ENCODE measurements at regions not wholly inside any gene's neighbourhood (a gene's known extent, or its start where the extent isn't known, plus 50 kb on each side); places are given as distances from the start of the nearest gene placed in this dataset.

DNA sequence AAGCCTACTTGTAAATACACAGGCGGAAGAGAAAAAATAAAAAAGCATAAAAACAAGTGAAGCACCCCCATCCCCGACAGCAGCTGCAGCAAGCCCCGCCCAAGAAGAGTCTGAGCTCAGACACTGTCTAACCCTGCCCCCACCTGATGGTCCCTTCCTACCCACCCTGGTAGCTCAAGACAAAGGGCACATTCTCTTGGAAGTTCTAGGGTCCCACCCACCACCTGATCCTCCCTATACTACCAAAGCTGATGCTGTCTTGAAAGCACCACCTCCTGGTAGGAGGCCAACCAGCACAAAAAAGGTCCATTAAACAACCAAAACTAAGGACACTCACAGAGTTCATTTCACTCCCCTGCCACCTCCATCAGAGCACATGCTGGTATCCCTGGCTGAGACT, 308.2 kb downstream of the KLHL13 start:
- no peak for TF ChIP-seq CTCF (IDR thresholded peaks at IDR 0.05; ENCODE audit: insufficient read depth, low read length, severe bottlenecking)
- no peak for FAIRE-seq
- Histone ChIP-seq H3K4me3 (ENCODE audit: low read depth, low read length) (no peak overlapping the region), H3K27me3 (ENCODE audit: control insufficient read depth, insufficient read depth, low read length) (no peaks in the 10 kb centered on the region), H3K36me3 (ENCODE audit: control insufficient read depth, insufficient read depth, low read length) (no peaks in the 10 kb centered on the region)
- no peak for DNase-seq (ENCODE audit: low read depth)

DNA sequence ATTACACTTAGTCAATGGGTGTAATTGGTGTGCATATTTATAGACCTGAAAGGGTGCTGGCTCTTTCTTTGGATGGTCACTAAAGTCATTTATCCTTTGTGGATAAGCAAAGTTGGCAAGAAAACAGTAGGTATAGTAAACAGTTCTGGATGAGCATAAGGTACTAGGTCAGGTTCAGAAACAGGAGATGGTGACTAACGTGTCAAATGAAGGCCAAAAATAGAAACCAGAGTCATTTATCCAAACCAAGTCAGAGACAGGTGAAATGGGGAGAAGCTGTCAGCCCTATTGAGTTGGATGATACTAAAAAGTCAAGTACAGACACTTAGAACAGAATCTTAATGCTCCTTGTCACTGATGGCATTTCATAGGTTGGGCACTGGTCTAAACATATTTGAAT, 313.1 kb downstream of the KLHL13 start:
- FAIRE-seq (no peak), DNase-seq (ENCODE audit: low read depth) (no peak)
- no peak for TF ChIP-seq CTCF (IDR thresholded peaks at IDR 0.05; ENCODE audit: insufficient read depth, low read length, severe bottlenecking)
- H3K36me3 ChIP-seq (ENCODE audit: control insufficient read depth, insufficient read depth, low read length) = no peaks in the 10 kb centered on the region
- no peak overlapping the region for H3K4me3 ChIP-seq (ENCODE audit: low read depth, low read length)
- no peaks in the 10 kb centered on the region for H3K27me3 ChIP-seq (ENCODE audit: control insufficient read depth, insufficient read depth, low read length)

DNA sequence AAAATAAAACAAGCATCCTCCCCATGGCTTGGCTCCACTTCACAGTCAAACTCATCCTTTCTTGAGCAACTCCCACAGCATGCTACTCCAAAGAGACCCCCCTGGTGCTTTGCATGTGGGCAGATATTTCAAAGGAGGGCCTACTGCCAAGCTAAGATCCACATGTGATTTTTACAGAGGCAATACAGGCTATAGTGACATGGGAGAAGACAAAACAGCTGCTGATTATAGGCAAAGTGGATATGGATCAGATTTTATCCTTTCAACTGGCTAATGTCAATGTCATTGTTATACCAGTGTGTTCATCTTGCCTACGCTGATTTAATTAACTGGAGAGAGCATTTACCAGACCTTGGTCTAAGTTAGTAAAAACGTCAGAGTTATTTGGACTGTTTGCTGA, 328.3 kb downstream of the KLHL13 start:
- Histone ChIP-seq H3K27me3 (ENCODE audit: control insufficient read depth, insufficient read depth, low read length) (no peaks in the 10 kb centered on the region), H3K36me3 (ENCODE audit: control insufficient read depth, insufficient read depth, low read length) (no peaks in the 10 kb centered on the region), H3K4me3 (ENCODE audit: low read depth, low read length) (no peak overlapping the region)
- DNase-seq (ENCODE audit: low read depth) (no peak), FAIRE-seq (no peak)
- TF ChIP-seq CTCF (IDR thresholded peaks at IDR 0.05; ENCODE audit: insufficient read depth, low read length, severe bottlenecking) = no peak

GRCh38 chrX:117771384-117771783, 345.2 kb downstream of the KLHL13 start:
- H3K4me3 ChIP-seq (ENCODE audit: low read depth, low read length) = no peak overlapping the region
- no peaks in the 10 kb centered on the region for H3K27me3 ChIP-seq (ENCODE audit: control insufficient read depth, insufficient read depth, low read length)
- no peaks in the 10 kb centered on the region for H3K36me3 ChIP-seq (ENCODE audit: control insufficient read depth, insufficient read depth, low read length)
- FAIRE-seq = no peak
- no peak for DNase-seq (ENCODE audit: low read depth)
- no peak for TF ChIP-seq CTCF (IDR thresholded peaks at IDR 0.05; ENCODE audit: insufficient read depth, low read length, severe bottlenecking)

GRCh38 chrX:117768861-117769604, 347.6 kb downstream of the KLHL13 start:
- DNase-seq (ENCODE audit: low read depth) (no peak), FAIRE-seq (no peak)
- TF ChIP-seq CTCF (IDR thresholded peaks at IDR 0.05; ENCODE audit: insufficient read depth, low read length, severe bottlenecking) = no peak
- Histone ChIP-seq H3K36me3 (ENCODE audit: control insufficient read depth, insufficient read depth, low read length) (no peaks in the 10 kb centered on the region), H3K4me3 (ENCODE audit: low read depth, low read length) (no peak overlapping the region), H3K27me3 (ENCODE audit: control insufficient read depth, insufficient read depth, low read length) (no peaks in the 10 kb centered on the region)

- no peak for FAIRE-seq
- no peak for TF ChIP-seq CTCF (IDR thresholded peaks at IDR 0.05; ENCODE audit: insufficient read depth, low read length, severe bottlenecking)
- no peak for DNase-seq (ENCODE audit: low read depth)
- Histone ChIP-seq H3K27me3 (ENCODE audit: control insufficient read depth, insufficient read depth, low read length) (no peaks in the 10 kb centered on the region), H3K4me3 (ENCODE audit: low read depth, low read length) (no peak overlapping the region), H3K36me3 (ENCODE audit: control insufficient read depth, insufficient read depth, low read length) (no peaks in the 10 kb centered on the region)
Measured at GRCh38 chrX:117765211-117765610, 351.4 kb downstream of the KLHL13 start.
